HepG2 (cell line): ENCODE measurements at regions not wholly inside any gene's neighbourhood (a gene's known extent, or its start where the extent isn't known, plus 50 kb on each side); places are given as distances from the start of the nearest gene placed in this dataset.

Experiments used
- ATAC-seq: fragments of 200-7000 bp; cut with Tn5 transposase; 3 replicates; pipeline ENCODE4 v1.9.1; 2020; ENCODE audit warnings: mild to moderate bottlenecking, moderate library complexity
- BruUV-seq: library from RNA; stranded (reverse); fragments of 400-500 nt; replicated peaks from 2 replicates; lab custom pipeline; 2021; lab: Mats Ljungman, UMichigan
- CTCF ChIA-PET: fragments of 300-600 bp; formaldehyde crosslinking; extraction: SDS; loops from one replicate; lab custom pipeline; 2021; ENCODE audit warnings: low total read pairs, inconsistent platforms, low intra/inter-chr PET ratio; lab: Yijun Ruan, JAX
- POLR2A ChIA-PET: fragments of 350-600 bp; sonication (Branson Sonifier 250); formaldehyde crosslinking; loops from one replicate; lab custom pipeline; 2020; ENCODE audit warnings: antibody characterized with exemption, inconsistent platforms; lab: Yijun Ruan, JAX
- DNase-seq: peaks from one replicate; pipeline ENCODE4 v3.0.0-alpha.2; 2015; ENCODE audit warnings: low spot score
- FAIRE-seq: peaks from 3 replicates; lab custom pipeline; 2011; peaks lifted over from hg19 to GRCh38; lab: Jason Lieb, UNC
- H2AFZ ChIP-seq: one replicate; pipeline ENCODE4 v1.6.1; 2011; ENCODE audit warnings: low read length, inconsistent platforms
- H3K27ac ChIP-seq: fragments of 300-600 bp; 3 replicates; pipeline ENCODE4 v1.8.0; 2011; ENCODE audit warnings: mixed run types, mild to moderate bottlenecking, mixed read lengths, low read length, inconsistent platforms; ENCODE audit not compliant: insufficient read depth; ENCODE audit errors: extremely low read length
- H3K27me3 ChIP-seq, 2 experiments: fragments of 200-600 bp in 1 of 2; 2 replicates in 1 of 2; 3 replicates in 1 of 2; pipeline versions ENCODE4 v1.6.0 to v1.8.0; 2011; ENCODE audit warnings: low read length in 2 of 2, mild to moderate bottlenecking in 2 of 2, moderate library complexity in 2 of 2, inconsistent platforms in 1 of 2; ENCODE audit not compliant: insufficient read depth in 2 of 2, control insufficient read depth in 1 of 2
- H3K36me3 ChIP-seq, 2 experiments: fragments of 200-600 bp in 1 of 2; replicated peaks in 1 of 2; 2 replicates in 1 of 2; 3 replicates in 1 of 2; pipeline versions ENCODE4 v1.5.1 to v1.8.0; 2011; ENCODE audit warnings: low read length in 2 of 2, inconsistent platforms in 1 of 2; ENCODE audit not compliant: insufficient read depth in 2 of 2, control insufficient read depth in 1 of 2
- H3K4me1 ChIP-seq: 2 replicates; pipeline ENCODE4 v1.5.1; 2012; ENCODE audit warnings: low read length, inconsistent platforms; ENCODE audit not compliant: insufficient read depth
- H3K4me2 ChIP-seq: 2 replicates; pipeline ENCODE4 v1.6.0; 2011; ENCODE audit warnings: low read depth, low read length, inconsistent platforms
- H3K4me3 ChIP-seq, 3 experiments: fragments of 200-600 bp in 1 of 3; sonication (generic), shearing (Covaris generic) in 1 of 3; replicated peaks in 1 of 3; 2 replicates each; pipeline ENCODE4 v1.5.1; 2011 to 2016; ENCODE audit warnings: low read length in 3 of 3, inconsistent platforms in 2 of 3, low read depth in 2 of 3, mild to moderate bottlenecking in 2 of 3, control low read depth in 1 of 3, mixed read lengths in 1 of 3; ENCODE audit not compliant: insufficient read depth in 1 of 3
- H3K79me2 ChIP-seq: one replicate; pipeline ENCODE4 v1.6.1; 2011; ENCODE audit warnings: low read length, inconsistent platforms; ENCODE audit not compliant: insufficient read depth
- H3K9ac ChIP-seq: 2 replicates; pipeline ENCODE4 v1.6.0; 2011; ENCODE audit warnings: mild to moderate bottlenecking, low read depth, low read length, inconsistent platforms; ENCODE audit not compliant: insufficient read depth
- H3K9me3 ChIP-seq: 2 replicates; pipeline ENCODE4 v1.5.1; 2012; ENCODE audit warnings: mild to moderate bottlenecking, low read length
- H4K20me1 ChIP-seq: 2 replicates; pipeline ENCODE4 v1.6.0; 2011; ENCODE audit warnings: inconsistent platforms, mild to moderate bottlenecking, low read length, moderate library complexity; ENCODE audit not compliant: insufficient read depth
- BCL6 ChIP-seq: IDR thresholded peaks from 2 replicates; pipeline ENCODE4 v1.6.1; 2016; ENCODE audit warnings: missing genetic modification reagents, missing compliant biosample characterization
- BCLAF1 ChIP-seq: fragments of 450-650 bp; IDR thresholded peaks from 2 replicates; pipeline ENCODE4 v1.6.1; 2017; ENCODE audit warnings: mild to moderate bottlenecking
- BHLHE40 ChIP-seq: IDR thresholded peaks from 2 replicates; pipeline ENCODE4 v1.6.1; 2011; ENCODE audit warnings: low read length, improper control_type of control experiment
- GMEB2 ChIP-seq: IDR thresholded peaks from 2 replicates; pipeline ENCODE4 v1.6.1; 2016; ENCODE audit warnings: missing biosample characterization, missing genetic modification reagents, low read depth
- PAX8 ChIP-seq: sonication (generic); formaldehyde crosslinking; IDR thresholded peaks from 2 replicates; pipeline ENCODE4 v1.8.0; 2022; ENCODE audit warnings: mild to moderate bottlenecking, missing genetic modification reagents, borderline replicate concordance
- POLR2A ChIP-seq, 2 experiments: IDR thresholded peaks; 2 replicates each; pipeline ENCODE4 v1.6.1; 2011; ENCODE audit warnings: low read depth in 2 of 2, low read length in 2 of 2, mild to moderate bottlenecking in 1 of 2, moderate library complexity in 1 of 2; ENCODE audit not compliant: insufficient read depth in 1 of 2
- REST ChIP-seq, 2 experiments: IDR thresholded peaks; 2 replicates each; pipeline ENCODE4 v1.6.1; 2011 to 2012; ENCODE audit warnings: low read length in 2 of 2, borderline replicate concordance in 1 of 2, low read depth in 1 of 2, mild to moderate bottlenecking in 1 of 2, moderate library complexity in 1 of 2
- SPEN ChIP-seq: sonication (generic); formaldehyde crosslinking; IDR thresholded peaks from 2 replicates; pipeline ENCODE4 v1.5.1; 2020; ENCODE audit warnings: low read depth, mild to moderate bottlenecking, missing genetic modification reagents
- STAT6 ChIP-seq: sonication (generic); formaldehyde crosslinking; IDR thresholded peaks from 2 replicates; pipeline ENCODE4 v1.4.0; 2020; ENCODE audit warnings: missing genetic modification reagents, mild to moderate bottlenecking, borderline replicate concordance
- TEAD2 ChIP-seq: sonication (generic); formaldehyde crosslinking; IDR thresholded peaks from 2 replicates; pipeline ENCODE4 v1.9.0; 2021; ENCODE audit warnings: missing genetic modification reagents
- TMF1 ChIP-seq: sonication (generic); formaldehyde crosslinking; IDR thresholded peaks from 2 replicates; pipeline ENCODE4 v1.8.1; 2022; ENCODE audit warnings: low read depth, missing genetic modification reagents
- TSC22D2 ChIP-seq: sonication (generic); formaldehyde crosslinking; IDR thresholded peaks from 2 replicates; pipeline ENCODE4 v1.5.1; 2020; ENCODE audit warnings: missing genetic modification reagents, mild to moderate bottlenecking, borderline replicate concordance
- ZIK1 ChIP-seq: sonication (generic); formaldehyde crosslinking; IDR thresholded peaks from 2 replicates; pipeline ENCODE4 v1.5.0; 2020; ENCODE audit warnings: mild to moderate bottlenecking, low read depth, missing genetic modification reagents, borderline replicate concordance
- WGBS: methylation state at CpG from one replicate; pipeline ENCODE4 v1.1.6; 2017; ENCODE audit warnings: low lambda C conversion rate; 5-methylcytosine and 5-hydroxymethylcytosine counted together
- in situ Hi-C: cut with HindIII; loops from 2 replicates; pipeline ENCODE4 v1.10.0; 2017; ENCODE audit warnings: low pct_unique_long_range_greater_than_20kb; ENCODE audit not compliant: extremely low pct_ligation_motif_present
- intact Hi-C: fragments of 100-400 bp; cut with micrococcal nuclease; formaldehyde crosslinking; loops from one replicate; pipeline ENCODE4 v1.10.0; 2022; ENCODE audit not compliant: unreplicated experiment

- FAIRE-seq = no peak
- Histone ChIP-seq H4K20me1 (no peaks in the 10 kb centered on the region), H3K79me2 (no peaks in the 10 kb centered on the region), H3K4me2 (no peak overlapping the region), H3K27me3 (no peaks in the 10 kb centered on the region), H3K27ac (no peak overlapping the region), H3K36me3 (no peaks in the 10 kb centered on the region), H3K9me3 (peaks cover 67% of the 10 kb centered on the region), H3K4me1 (no peaks in the 10 kb centered on the region), H3K4me3 (no peak overlapping the region), H2AFZ (no peak overlapping the region), H3K9ac (no peak overlapping the region)
- ATAC-seq = no peak
- BruUV-seq = no TSS peak
- DNase-seq = no peak
- in situ Hi-C loops = no loop called here
- no peak for TF ChIP-seq BCL6 (CRISPR knock-in tag)
- no peak for TF ChIP-seq STAT6 (CRISPR knock-in tag)
- no peak for TF ChIP-seq TEAD2 (CRISPR knock-in tag)
- no peak for TF ChIP-seq REST (IDR thresholded peaks at IDR 0.05; ENCODE audit: borderline replicate concordance in 1 of 2, low read depth in 1 of 2, low read length in 2 of 2)
- no peak for TF ChIP-seq TSC22D2 (CRISPR knock-in tag)
- TF ChIP-seq BCLAF1 = no peak
- no peak for TF ChIP-seq PAX8 (CRISPR knock-in tag)
- TF ChIP-seq SPEN = no peak
- TF ChIP-seq POLR2A (IDR thresholded peaks at IDR 0.05; ENCODE audit: insufficient read depth in 1 of 2, low read depth in 2 of 2, low read length in 2 of 2) = no peak
- TF ChIP-seq GMEB2 (CRISPR knock-in tag) = no peak
- TF ChIP-seq BHLHE40 = no peak
- no peak for TF ChIP-seq ZIK1 (CRISPR knock-in tag)
- no peak for TF ChIP-seq TMF1 (CRISPR knock-in tag)
- ChIA-PET CTCF (no interaction called here), POLR2A (no interaction called here)
- intact Hi-C loops = no loop called here
- WGBS = 25% methylated on average over 1 of the region's 1 CpG
These were observed 200.2 kb downstream of the HS3ST1 start for GRCh38 chr4:11228530-11228929.
